SJCRH30 (cell line): ENCODE measurements at regions not wholly inside any gene's neighbourhood (a gene's known extent, or its start where the extent isn't known, plus 50 kb on each side); places are given as distances from the start of the nearest gene placed in this dataset.
"Not testable (repeated sequence)": the region's sequence is repeated elsewhere in the genome, so short reads cannot be mapped to it uniquely, and the experiment has no call there.

Experiments
- DNase-seq, 2 experiments: peaks; one replicate each; pipeline ENCODE4 v3.0.0-alpha.2; 2015 to 2020
- H3K27ac ChIP-seq: fragments of 250-450 bp; sonication (Bioruptor Pico); 2 replicates; pipeline ENCODE4 v1.5.1; 2020; ENCODE audit warnings: mild to moderate bottlenecking, moderate library complexity
- H3K27me3 ChIP-seq: fragments of 250-450 bp; sonication (Bioruptor Pico); 2 replicates; pipeline ENCODE4 v1.5.1; 2020; ENCODE audit warnings: mild to moderate bottlenecking, moderate library complexity
- H3K36me3 ChIP-seq: fragments of 250-450 bp; sonication (Bioruptor Pico); 2 replicates; pipeline ENCODE4 v1.5.1; 2020; ENCODE audit warnings: mild to moderate bottlenecking, moderate library complexity
- H3K4me1 ChIP-seq: fragments of 250-450 bp; sonication (Bioruptor Pico); 2 replicates; pipeline ENCODE4 v1.5.1; 2020; ENCODE audit warnings: mild to moderate bottlenecking, moderate library complexity
- H3K4me3 ChIP-seq: fragments of 250-450 bp; sonication (Bioruptor Pico); 2 replicates; pipeline ENCODE4 v1.5.1; 2020; ENCODE audit warnings: mild to moderate bottlenecking, moderate library complexity
- H3K9me3 ChIP-seq: fragments of 250-450 bp; sonication (Bioruptor Pico); replicated peaks from 2 replicates; pipeline ENCODE4 v1.5.1; 2020; ENCODE audit warnings: mild to moderate bottlenecking, moderate library complexity

- DNase-seq: no peak
- no peak overlapping the region for H3K27ac ChIP-seq
These were observed 111.3 kb downstream of the TNFAIP3 start for GRCh38 chr6:137978252-137978896.

GRCh38 chr6:137979263-137979662 lies 112.2 kb downstream of the TNFAIP3 start:
- H3K4me3 ChIP-seq, DNase-seq: not testable (repeated sequence)

More at GRCh38 chr6:137978252-137978896, 111.3 kb downstream of the TNFAIP3 start:
- Histone ChIP-seq H3K4me1 (peaks cover 5% of the 10 kb centered on the region; the same call in 1 of the 2 replicates), H3K4me3 (no peak overlapping the region), H3K9me3 (no peaks in the 10 kb centered on the region), H3K27me3 (no peaks in the 10 kb centered on the region), H3K36me3 (no peaks in the 10 kb centered on the region)

GRCh38 chr6:137980777-137981176 lies 113.7 kb downstream of the TNFAIP3 start:
- peaks cover 5% of the 10 kb centered on the region; the same call in 1 of the 2 replicates for H3K4me1 ChIP-seq
- no peaks in the 10 kb centered on the region for H3K27me3 ChIP-seq
- no peak overlapping the region for H3K27ac ChIP-seq
- no peaks in the 10 kb centered on the region for H3K36me3 ChIP-seq
- H3K9me3 ChIP-seq: no peaks in the 10 kb centered on the region; the same call in 1 of the 2 replicates
- no peak for DNase-seq
- no peak overlapping the region for H3K4me3 ChIP-seq

More at GRCh38 chr6:137979263-137979662, 112.2 kb downstream of the TNFAIP3 start:
- not testable (repeated sequence) for H3K27me3 ChIP-seq, H3K36me3 ChIP-seq, H3K27ac ChIP-seq, H3K9me3 ChIP-seq, H3K4me1 ChIP-seq

GRCh38 chr6:137981758-137982157 lies 114.7 kb downstream of the TNFAIP3 start:
- H3K9me3 ChIP-seq: no peaks in the 10 kb centered on the region; the same call in 1 of the 2 replicates
- H3K36me3 ChIP-seq: no peaks in the 10 kb centered on the region
- H3K27ac ChIP-seq: no peak overlapping the region
- peaks cover 5% of the 10 kb centered on the region; the same call in 1 of the 2 replicates for H3K4me1 ChIP-seq
- H3K4me3 ChIP-seq: no peak overlapping the region
- DNase-seq: no peak
- no peaks in the 10 kb centered on the region for H3K27me3 ChIP-seq

- Histone ChIP-seq H3K36me3 (no peaks in the 10 kb centered on the region), H3K4me3 (no peak overlapping the region), H3K27ac (no peak overlapping the region), H3K27me3 (no peaks in the 10 kb centered on the region), H3K9me3 (no peaks in the 10 kb centered on the region; the same call in 1 of the 2 replicates), H3K4me1 (peaks cover 3% of the 10 kb centered on the region; the same call in 1 of the 2 replicates)
- DNase-seq: no peak
These were observed 115.5 kb downstream of the TNFAIP3 start for GRCh38 chr6:137982418-137983189.

GRCh38 chr6:137983269-137983668 lies 116.2 kb downstream of the TNFAIP3 start:
- DNase-seq: no peak
- Histone ChIP-seq H3K4me3 (no peak overlapping the region), H3K27ac (no peak overlapping the region), H3K27me3 (no peaks in the 10 kb centered on the region), H3K4me1 (no peaks in the 10 kb centered on the region), H3K36me3 (no peaks in the 10 kb centered on the region), H3K9me3 (no peaks in the 10 kb centered on the region; the same call in 1 of the 2 replicates)

GRCh38 chr6:137989664-137990063 lies 117.6 kb downstream of the PERP start:
- H3K36me3 ChIP-seq: no peaks in the 10 kb centered on the region
- no peaks in the 10 kb centered on the region for H3K27me3 ChIP-seq
- no peaks in the 10 kb centered on the region; the same call in 1 of the 2 replicates for H3K9me3 ChIP-seq
- no peak overlapping the region for H3K27ac ChIP-seq
- H3K4me1 ChIP-seq: no peaks in the 10 kb centered on the region
- H3K4me3 ChIP-seq: no peak overlapping the region
- no peak for DNase-seq

- Histone ChIP-seq H3K27me3 (no peaks in the 10 kb centered on the region), H3K4me1 (no peaks in the 10 kb centered on the region), H3K36me3 (no peaks in the 10 kb centered on the region), H3K27ac (no peak overlapping the region), H3K4me3 (no peak overlapping the region), H3K9me3 (no peaks in the 10 kb centered on the region; the same call in 1 of the 2 replicates)
- DNase-seq: no peak
These were observed 111.8 kb downstream of the PERP start for GRCh38 chr6:137995371-137995770.

- H3K4me3 ChIP-seq: no peak overlapping the region
- no peaks in the 10 kb centered on the region for H3K36me3 ChIP-seq
- DNase-seq: no peak
- no peaks in the 10 kb centered on the region; the same call in 1 of the 2 replicates for H3K9me3 ChIP-seq
- no peaks in the 10 kb centered on the region for H3K27me3 ChIP-seq
- no peak overlapping the region for H3K27ac ChIP-seq
- no peaks in the 10 kb centered on the region for H3K4me1 ChIP-seq
These were observed 108.7 kb downstream of the PERP start for GRCh38 chr6:137998461-137999019.

GRCh38 chr6:137999815-138000214 lies 107.4 kb downstream of the PERP start:
- Histone ChIP-seq H3K4me1 (no peaks in the 10 kb centered on the region), H3K36me3 (no peaks in the 10 kb centered on the region), H3K9me3 (no peaks in the 10 kb centered on the region; the same call in 1 of the 2 replicates), H3K4me3 (no peak overlapping the region), H3K27me3 (no peaks in the 10 kb centered on the region), H3K27ac (no peak overlapping the region)
- DNase-seq: no peak

GRCh38 chr6:138000941-138001340 lies 106.3 kb downstream of the PERP start:
- no peak overlapping the region for H3K4me3 ChIP-seq
- no peaks in the 10 kb centered on the region for H3K27me3 ChIP-seq
- no peaks in the 10 kb centered on the region for H3K36me3 ChIP-seq
- no peaks in the 10 kb centered on the region for H3K4me1 ChIP-seq
- H3K27ac ChIP-seq: no peak overlapping the region
- H3K9me3 ChIP-seq: no peaks in the 10 kb centered on the region; the same call in 1 of the 2 replicates
- DNase-seq: no peak

GRCh38 chr6:138001750-138002349 lies 105.4 kb downstream of the PERP start:
- Histone ChIP-seq H3K4me1 (no peaks in the 10 kb centered on the region), H3K9me3 (no peaks in the 10 kb centered on the region; the same call in 1 of the 2 replicates), H3K36me3 (no peaks in the 10 kb centered on the region), H3K27me3 (no peaks in the 10 kb centered on the region; the same call in 1 of the 2 replicates), H3K27ac (no peak overlapping the region), H3K4me3 (no peak overlapping the region)
- DNase-seq: peak; percentile 33 to 71

- Histone ChIP-seq H3K27me3 (no peaks in the 10 kb centered on the region; the same call in 1 of the 2 replicates), H3K4me3 (no peak overlapping the region), H3K9me3 (no peaks in the 10 kb centered on the region), H3K36me3 (no peaks in the 10 kb centered on the region), H3K27ac (no peak overlapping the region), H3K4me1 (no peaks in the 10 kb centered on the region)
- DNase-seq: peak; percentile 34 to 66
These were observed 102.6 kb downstream of the PERP start for GRCh38 chr6:138004430-138005287.

GRCh38 chr6:138005846-138006245 lies 101.4 kb downstream of the PERP start:
- H3K9me3 ChIP-seq: no peaks in the 10 kb centered on the region
- H3K27me3 ChIP-seq: no peaks in the 10 kb centered on the region; the same call in 1 of the 2 replicates
- no peak overlapping the region for H3K27ac ChIP-seq
- no peak for DNase-seq
- H3K4me1 ChIP-seq: no peaks in the 10 kb centered on the region
- H3K36me3 ChIP-seq: no peaks in the 10 kb centered on the region
- no peak overlapping the region for H3K4me3 ChIP-seq
